Activated CD4-positive, alpha-beta T cell treated with anti-CD3 and anti-CD28 coated beads, Interleukin-2, amount 10 ng/mL, durations not matched to agents 7 days and 5 days (primary cell): ENCODE measurements at regions not wholly inside any gene's neighbourhood (a gene's known extent, or its start where the extent isn't known, plus 50 kb on each side); places are given as distances from the start of the nearest gene placed in this dataset.
"Not testable (repeated sequence)": the region's sequence is repeated elsewhere in the genome, so short reads cannot be mapped to it uniquely, and the experiment has no call there.

Experiments used
- CTCF ChIA-PET: fragments of 350-600 bp; sonication (Branson Sonifier 250); formaldehyde crosslinking; loops from one replicate; lab custom pipeline; 2021; ENCODE audit warnings: antibody characterized with exemption; lab: Charles Lee
- POLR2A ChIA-PET: fragments of 350-600 bp; sonication (Branson Sonifier 250); formaldehyde crosslinking; loops from one replicate; lab custom pipeline; 2021; ENCODE audit warnings: antibody characterized with exemption; lab: Charles Lee
- DNase-seq: peaks from one replicate; pipeline ENCODE4 v3.0.0-alpha.2; 2020
- H3K27ac Mint-ChIP-seq: one replicate; pipeline ENCODE4 v1.8.0; 2021; ENCODE audit warnings: mild to moderate bottlenecking, moderate library complexity, mixed read lengths
- H3K27me3 Mint-ChIP-seq: one replicate; pipeline ENCODE4 v1.8.0; 2021; ENCODE audit warnings: mixed read lengths
- H3K36me3 Mint-ChIP-seq: one replicate; pipeline ENCODE4 v1.8.0; 2021; ENCODE audit warnings: low read depth, mixed read lengths
- H3K4me1 Mint-ChIP-seq: one replicate; pipeline ENCODE4 v1.8.0; 2021; ENCODE audit warnings: mixed read lengths
- H3K4me3 Mint-ChIP-seq: one replicate; pipeline ENCODE4 v1.8.0; 2021; ENCODE audit warnings: mild to moderate bottlenecking, moderate library complexity, mixed read lengths
- H3K9me3 Mint-ChIP-seq: one replicate; pipeline ENCODE4 v1.8.0; 2021; ENCODE audit warnings: mixed read lengths

DNA sequence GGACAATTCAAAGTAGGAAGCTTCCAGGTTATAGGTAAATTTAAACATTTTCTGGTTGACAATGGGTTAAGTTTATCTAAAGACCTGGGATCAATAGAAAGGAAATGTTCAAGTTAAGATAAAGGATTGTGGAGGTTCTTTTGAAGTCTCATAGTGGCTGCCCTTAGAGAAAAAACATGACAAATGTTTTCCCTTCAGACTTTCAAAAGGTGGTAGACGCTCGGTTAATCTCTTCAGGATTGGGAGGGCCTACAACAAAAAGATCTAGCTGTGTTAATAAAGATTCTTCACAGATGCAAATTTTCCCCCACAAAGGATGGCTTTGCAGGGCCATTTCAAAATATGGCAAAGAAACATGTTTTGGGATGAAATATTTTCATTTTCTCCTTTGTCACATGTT is 86.6 kb upstream of the FRMD4A start:
- H3K4me3 Mint-ChIP-seq, POLR2A ChIA-PET: not testable (repeated sequence)
- CTCF ChIA-PET = interaction anchor here (1.5 kb wide), 1 partner anchor 13 kb away, joined by 3 read pairs; no protein-coding TSS in a partner anchor

DNA sequence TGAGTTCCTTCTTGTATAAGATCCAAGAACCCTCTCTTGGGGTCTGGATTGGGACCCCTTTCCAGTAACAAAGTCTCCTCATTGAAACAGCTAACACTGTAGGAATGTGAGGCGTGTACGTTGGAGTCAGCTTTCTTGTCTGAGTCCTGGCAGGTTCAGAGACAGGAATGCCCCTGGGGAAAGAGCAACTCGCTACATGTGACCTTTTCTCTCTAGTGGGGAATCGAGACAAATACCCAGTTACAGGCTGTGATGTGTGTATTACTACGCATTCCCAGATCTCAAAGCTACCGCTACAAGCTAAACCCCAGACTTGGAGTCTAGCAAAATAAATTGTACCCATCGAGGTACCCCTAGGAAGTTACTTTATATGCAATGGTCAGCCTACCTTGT is 85.6 kb upstream of the FRMD4A start:
- Mint-ChIP-seq H3K4me3 (no peak overlapping the region), H3K27ac (no peak overlapping the region), H3K9me3 (no peaks in the 10 kb centered on the region), H3K4me1 (no peaks in the 10 kb centered on the region), H3K27me3 (peaks cover 25% of the 10 kb centered on the region), H3K36me3 (no peaks in the 10 kb centered on the region)
- no peak for DNase-seq
- CTCF ChIA-PET = interaction anchor here (1.5 kb wide), 1 partner anchor 14 kb away, joined by 3 read pairs; no protein-coding TSS in a partner anchor
- POLR2A ChIA-PET = no interaction called here

More for the DNA sequence above, 86.6 kb upstream of the FRMD4A start:
- peaks cover 29% of the 10 kb centered on the region for H3K27me3 Mint-ChIP-seq
- not testable (repeated sequence) for H3K9me3 Mint-ChIP-seq, H3K36me3 Mint-ChIP-seq, H3K27ac Mint-ChIP-seq, DNase-seq, H3K4me1 Mint-ChIP-seq

DNA sequence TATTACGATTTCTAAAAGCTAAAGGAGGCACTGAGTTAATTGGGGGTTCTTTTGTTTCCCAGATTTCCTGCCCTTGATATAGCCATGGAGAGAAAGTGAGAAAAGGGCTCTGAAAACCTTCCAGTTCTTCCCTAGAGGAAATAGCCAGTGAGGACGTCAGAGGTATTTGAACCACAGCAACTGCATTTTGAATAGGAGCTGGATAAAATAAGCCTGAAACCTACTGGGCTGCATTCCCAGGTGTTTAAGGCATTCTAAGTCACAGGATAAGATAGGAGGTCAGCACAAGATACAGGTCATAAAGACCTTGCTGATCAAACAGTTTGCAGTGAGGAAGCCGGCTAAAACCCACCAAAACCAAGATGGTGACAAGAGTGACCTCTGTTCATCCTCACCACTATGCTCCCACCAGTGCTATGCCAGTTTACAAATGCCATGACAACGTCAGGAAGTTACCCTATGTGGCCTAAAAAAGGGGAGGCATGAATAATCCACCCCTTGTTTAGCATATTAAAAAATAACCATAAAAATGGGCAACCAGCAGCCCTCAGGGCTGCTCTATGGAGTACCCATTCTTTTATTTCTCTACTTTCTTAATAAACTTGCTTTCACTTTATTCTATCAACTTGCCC is 85.1 kb upstream of the FRMD4A start:
- CTCF ChIA-PET = no interaction called here
- peaks cover 2% of the 10 kb centered on the region for H3K9me3 Mint-ChIP-seq
- H3K27ac Mint-ChIP-seq = no peak overlapping the region

GRCh38 chr10:14414901-14415300 is 84.2 kb upstream of the FRMD4A start:
- no peak for DNase-seq
- peaks cover 4% of the 10 kb centered on the region for H3K9me3 Mint-ChIP-seq
- no peak overlapping the region for H3K4me3 Mint-ChIP-seq
- H3K27me3 Mint-ChIP-seq = peaks cover 29% of the 10 kb centered on the region
- no peak overlapping the region for H3K27ac Mint-ChIP-seq
- POLR2A ChIA-PET = no interaction called here
- H3K4me1 Mint-ChIP-seq = peaks cover 8% of the 10 kb centered on the region
- CTCF ChIA-PET = no interaction called here
- peaks cover 2% of the 10 kb centered on the region for H3K36me3 Mint-ChIP-seq

More for the DNA sequence above, 85.1 kb upstream of the FRMD4A start:
- peaks cover 2% of the 10 kb centered on the region for H3K4me1 Mint-ChIP-seq
- H3K4me3 Mint-ChIP-seq = no peak overlapping the region
- POLR2A ChIA-PET = no interaction called here
- no peak for DNase-seq
- no peaks in the 10 kb centered on the region for H3K36me3 Mint-ChIP-seq
- peaks cover 27% of the 10 kb centered on the region for H3K27me3 Mint-ChIP-seq

DNA sequence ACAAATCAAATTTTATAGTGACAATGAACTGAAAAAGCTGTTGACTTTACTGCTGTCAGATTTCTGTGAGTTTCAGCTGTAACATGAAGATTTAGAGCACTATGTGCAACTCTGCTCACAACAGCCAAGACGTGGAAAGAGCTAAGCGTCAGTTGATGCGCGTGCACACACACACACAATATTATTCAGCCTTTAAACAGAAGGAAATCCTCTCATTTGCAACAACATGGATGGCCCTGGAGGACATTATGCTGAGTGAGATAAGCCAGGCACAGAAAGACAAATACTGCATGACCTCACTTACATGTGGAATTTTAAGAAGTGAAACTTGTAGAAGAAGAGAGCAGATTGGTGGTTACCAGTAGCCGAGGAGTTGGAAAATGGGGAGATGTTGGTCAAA is 82.8 kb upstream of the FRMD4A start:
- POLR2A ChIA-PET = no interaction called here
- peaks cover 33% of the 10 kb centered on the region for H3K27me3 Mint-ChIP-seq

GRCh38 chr10:14412624-14413023 is 81.9 kb upstream of the FRMD4A start:
- Mint-ChIP-seq H3K36me3 (peaks cover 3% of the 10 kb centered on the region), H3K27ac (no peak overlapping the region), H3K9me3 (peaks cover 5% of the 10 kb centered on the region), H3K4me3 (no peak overlapping the region), H3K27me3 (peaks cover 33% of the 10 kb centered on the region), H3K4me1 (peaks cover 17% of the 10 kb centered on the region)
- ChIA-PET POLR2A (no interaction called here), CTCF (no interaction called here)
- no peak for DNase-seq

More for the DNA sequence above, 82.8 kb upstream of the FRMD4A start:
- H3K4me1 Mint-ChIP-seq = peaks cover 17% of the 10 kb centered on the region
- H3K9me3 Mint-ChIP-seq = peaks cover 5% of the 10 kb centered on the region
- no peak overlapping the region for H3K4me3 Mint-ChIP-seq
- H3K36me3 Mint-ChIP-seq = peaks cover 3% of the 10 kb centered on the region
- no peak overlapping the region for H3K27ac Mint-ChIP-seq
- CTCF ChIA-PET = no interaction called here
- no peak for DNase-seq

DNA sequence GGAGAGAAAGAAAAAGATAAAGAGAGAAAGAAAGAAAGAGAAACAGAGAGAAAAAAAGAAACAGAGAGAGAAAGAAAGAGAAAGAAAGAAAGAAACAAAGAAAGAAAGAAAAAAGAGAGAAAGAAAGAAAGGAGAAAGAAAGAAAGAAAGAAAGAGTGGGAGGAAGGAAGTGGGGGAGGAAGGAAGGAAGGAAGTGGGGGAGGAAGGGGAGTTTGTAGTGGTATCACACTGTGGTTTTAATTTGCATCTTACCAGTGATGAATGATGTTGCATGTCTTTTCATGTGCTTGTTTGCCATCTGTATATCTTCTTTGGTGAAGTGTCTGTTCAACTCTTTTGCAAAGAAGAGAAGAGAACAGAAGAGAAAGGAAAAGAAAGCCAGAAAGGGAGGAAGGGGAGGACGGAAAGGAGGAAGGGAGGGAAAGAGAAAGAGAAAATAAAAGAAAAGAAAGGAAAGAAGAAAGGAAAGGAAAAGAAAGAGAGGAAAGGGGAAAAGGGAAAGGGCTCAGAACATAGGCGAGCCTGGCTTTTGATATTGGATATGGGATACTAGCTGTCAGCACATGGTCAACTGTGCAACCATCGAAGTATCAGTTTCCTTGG is 79.2 kb upstream of the FRMD4A start:
- Mint-ChIP-seq H3K36me3 (peaks cover 3% of the 10 kb centered on the region), H3K4me3 (no peak overlapping the region), H3K9me3 (peaks cover 5% of the 10 kb centered on the region), H3K27me3 (peaks cover 37% of the 10 kb centered on the region), H3K4me1 (peaks cover 17% of the 10 kb centered on the region), H3K27ac (peak overlapping the region; percentile 51)
- no peak for DNase-seq
- ChIA-PET POLR2A (no interaction called here), CTCF (interaction anchor here (1.2 kb wide), 1 partner anchor 18 kb away, joined by 3 read pairs; no protein-coding TSS in a partner anchor)

DNA sequence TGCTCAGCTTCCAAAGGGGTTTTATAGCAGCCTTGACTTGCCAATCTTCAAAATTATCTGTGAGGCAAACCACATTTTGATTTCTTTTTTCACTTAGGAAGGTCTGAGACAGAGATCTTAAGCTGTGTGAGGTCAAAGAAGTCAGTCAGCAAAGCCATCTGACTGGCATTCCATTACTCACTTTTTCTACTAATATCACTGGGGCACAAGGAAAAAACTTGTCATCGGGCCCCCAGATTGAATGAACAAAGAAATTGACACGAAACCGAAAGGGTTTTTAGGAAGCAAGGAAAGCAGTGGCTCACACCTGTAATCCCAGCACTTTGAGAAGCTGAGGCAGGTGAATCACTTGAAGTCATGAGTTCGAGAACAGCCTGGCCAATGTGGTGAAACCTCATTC is 78.5 kb upstream of the FRMD4A start:
- no peak for DNase-seq
- POLR2A ChIA-PET = no interaction called here
- Mint-ChIP-seq H3K4me1 (peaks cover 17% of the 10 kb centered on the region), H3K9me3 (peaks cover 5% of the 10 kb centered on the region), H3K4me3 (no peak overlapping the region), H3K27me3 (peaks cover 37% of the 10 kb centered on the region), H3K27ac (no peak overlapping the region), H3K36me3 (peaks cover 3% of the 10 kb centered on the region)
- CTCF ChIA-PET = interaction anchor here (1.2 to 1.5 kb wide), 2 partner anchors 10 to 18 kb away, joined by 3 to 5 read pairs; no protein-coding TSS in a partner anchor

GRCh38 chr10:14408139-14408538 is 77.4 kb upstream of the FRMD4A start:
- DNase-seq = no peak
- ChIA-PET POLR2A (no interaction called here), CTCF (interaction anchor here (1.5 kb wide), 1 partner anchor 9 kb away, joined by 5 read pairs; no protein-coding TSS in a partner anchor)
- peaks cover 17% of the 10 kb centered on the region for H3K4me1 Mint-ChIP-seq
- peaks cover 5% of the 10 kb centered on the region for H3K9me3 Mint-ChIP-seq
- H3K36me3 Mint-ChIP-seq = peaks cover 3% of the 10 kb centered on the region
- no peak overlapping the region for H3K27ac Mint-ChIP-seq
- H3K27me3 Mint-ChIP-seq = peaks cover 31% of the 10 kb centered on the region
- no peak overlapping the region for H3K4me3 Mint-ChIP-seq

DNA sequence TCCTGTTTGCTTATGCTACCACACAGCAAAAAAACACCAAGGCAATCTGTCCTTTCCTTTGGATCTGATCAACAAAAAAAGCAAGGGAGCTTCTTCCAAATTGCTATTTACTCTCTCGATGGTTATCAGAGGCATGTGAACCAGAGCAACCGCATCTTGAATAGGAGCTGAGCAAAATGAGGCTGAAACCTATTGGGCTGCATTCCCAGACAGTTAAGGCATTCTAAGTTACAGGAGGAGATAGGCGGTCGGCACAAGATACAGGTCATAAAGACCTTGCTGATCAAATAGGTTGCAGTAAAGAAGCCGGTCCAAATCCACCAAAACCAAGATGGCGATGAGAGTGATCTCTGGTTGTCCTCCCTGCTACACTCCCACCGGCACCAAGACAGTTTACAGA is 76.8 kb upstream of the FRMD4A start:
- Mint-ChIP-seq H3K27me3 (peaks cover 33% of the 10 kb centered on the region), H3K4me1 (peaks cover 17% of the 10 kb centered on the region), H3K9me3 (peaks cover 7% of the 10 kb centered on the region), H3K27ac (no peak overlapping the region), H3K36me3 (peaks cover 3% of the 10 kb centered on the region), H3K4me3 (no peak overlapping the region)
- POLR2A ChIA-PET = no interaction called here
- DNase-seq = no peak
- CTCF ChIA-PET = no interaction called here

- peaks cover 3% of the 10 kb centered on the region for H3K36me3 Mint-ChIP-seq
- POLR2A ChIA-PET = no interaction called here
These were observed 74.6 kb upstream of the FRMD4A start for GRCh38 chr10:14405076-14406065.

DNA sequence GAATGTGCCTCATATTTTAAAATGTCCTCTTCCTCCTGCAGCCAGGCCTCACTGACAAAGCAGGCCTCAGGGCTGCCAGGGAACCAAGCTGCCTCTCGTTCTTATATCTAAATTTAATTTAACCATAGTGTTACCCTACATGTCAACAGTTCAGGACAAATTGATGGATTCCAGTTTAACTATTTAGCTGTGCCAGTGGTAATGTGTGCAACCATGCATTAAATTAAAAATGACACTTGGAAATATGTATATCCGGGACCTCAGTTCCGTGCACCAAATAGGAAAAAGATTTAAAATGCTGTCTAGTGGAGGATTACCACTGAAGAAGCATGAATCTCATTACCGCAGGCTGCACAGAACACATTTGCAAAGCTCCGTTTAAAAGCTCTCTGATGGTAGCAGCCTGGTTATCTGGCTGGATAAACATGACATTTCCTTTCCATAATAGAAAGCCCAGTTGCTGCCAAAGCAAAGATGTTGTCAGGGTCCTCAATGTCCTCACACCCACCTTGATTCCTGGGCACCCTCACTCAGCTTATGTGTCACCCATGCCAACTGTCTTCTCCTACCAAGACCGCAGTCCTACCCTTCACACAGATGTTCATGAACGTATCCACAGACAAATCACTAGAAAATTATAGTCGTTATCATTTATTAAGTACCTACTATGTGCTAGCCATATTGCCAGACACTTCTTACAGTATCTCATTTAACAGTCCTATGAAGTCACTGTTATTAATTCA is 73.3 kb upstream of the FRMD4A start:
- POLR2A ChIA-PET = no interaction called here
- Mint-ChIP-seq H3K27ac (no peak overlapping the region), H3K4me1 (peaks cover under 1% of the 10 kb centered on the region), H3K9me3 (peaks cover 5% of the 10 kb centered on the region), H3K4me3 (no peak overlapping the region), H3K27me3 (peaks cover 43% of the 10 kb centered on the region), H3K36me3 (no peaks in the 10 kb centered on the region)
- DNase-seq = no peak
- CTCF ChIA-PET = no interaction called here

More at GRCh38 chr10:14405076-14406065, 74.6 kb upstream of the FRMD4A start:
- CTCF ChIA-PET = no interaction called here
- Mint-ChIP-seq H3K27me3 (peaks cover 43% of the 10 kb centered on the region), H3K9me3 (peaks cover 8% of the 10 kb centered on the region), H3K27ac (no peak overlapping the region), H3K4me3 (no peak overlapping the region), H3K4me1 (peaks cover 13% of the 10 kb centered on the region)
- DNase-seq = no peak
